ENCODE measurements at regions not wholly inside any gene's neighbourhood (a gene's known extent, or its start where the extent isn't known, plus 50 kb on each side); places are given as distances from the start of the nearest gene placed in this dataset.

GRCh38 chr2:120955427-120955826, 219.8 kb downstream of the GLI2 start:
- TF ChIP-seq, protein P1, sequence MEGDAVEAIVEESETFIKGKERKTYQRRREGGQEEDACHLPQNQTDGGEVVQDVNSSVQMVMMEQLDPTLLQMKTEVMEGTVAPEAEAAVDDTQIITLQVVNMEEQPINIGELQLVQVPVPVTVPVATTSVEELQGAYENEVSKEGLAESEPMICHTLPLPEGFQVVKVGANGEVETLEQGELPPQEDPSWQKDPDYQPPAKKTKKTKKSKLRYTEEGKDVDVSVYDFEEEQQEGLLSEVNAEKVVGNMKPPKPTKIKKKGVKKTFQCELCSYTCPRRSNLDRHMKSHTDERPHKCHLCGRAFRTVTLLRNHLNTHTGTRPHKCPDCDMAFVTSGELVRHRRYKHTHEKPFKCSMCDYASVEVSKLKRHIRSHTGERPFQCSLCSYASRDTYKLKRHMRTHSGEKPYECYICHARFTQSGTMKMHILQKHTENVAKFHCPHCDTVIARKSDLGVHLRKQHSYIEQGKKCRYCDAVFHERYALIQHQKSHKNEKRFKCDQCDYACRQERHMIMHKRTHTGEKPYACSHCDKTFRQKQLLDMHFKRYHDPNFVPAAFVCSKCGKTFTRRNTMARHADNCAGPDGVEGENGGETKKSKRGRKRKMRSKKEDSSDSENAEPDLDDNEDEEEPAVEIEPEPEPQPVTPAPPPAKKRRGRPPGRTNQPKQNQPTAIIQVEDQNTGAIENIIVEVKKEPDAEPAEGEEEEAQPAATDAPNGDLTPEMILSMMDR (IDR thresholded peaks at IDR 0.05; ENCODE audit: control extremely low read depth, extremely low read depth, low read depth, missing control alignments): no peak
- ChIA-PET POLR2A (no interaction called here), CTCF (no interaction called here)
- DNase-seq (ENCODE audit: extremely low spot score): no peak

- TF ChIP-seq, protein P1 (IDR thresholded peaks at IDR 0.05; ENCODE audit: control extremely low read depth, extremely low read depth, low read depth, missing control alignments): no peak
- DNase-seq (ENCODE audit: extremely low spot score): no peak
- CTCF ChIA-PET: no interaction called here
- POLR2A ChIA-PET: no interaction called here
Measured at GRCh38 chr2:120956486-120957156, 221.0 kb downstream of the GLI2 start.

- no peak for DNase-seq (ENCODE audit: extremely low spot score)
- TF ChIP-seq, protein P1 (IDR thresholded peaks at IDR 0.05; ENCODE audit: control extremely low read depth, extremely low read depth, low read depth, missing control alignments): no peak
- ChIA-PET CTCF (no interaction called here), POLR2A (no interaction called here)
Measured at GRCh38 chr2:120957905-120958304, 222.2 kb downstream of the GLI2 start.

- CTCF ChIA-PET: interaction anchor here (1.4 kb wide), 1 partner anchor 11 kb away, joined by 3 read pairs; no protein-coding TSS in a partner anchor
- POLR2A ChIA-PET: no interaction called here
- DNase-seq (ENCODE audit: extremely low spot score): no peak
- TF ChIP-seq, protein P1 (IDR thresholded peaks at IDR 0.05; ENCODE audit: control extremely low read depth, extremely low read depth, low read depth, missing control alignments): no peak
Measured at GRCh38 chr2:120958623-120959366, 223.1 kb downstream of the GLI2 start.

GRCh38 chr2:120959426-120959825, 223.8 kb downstream of the GLI2 start:
- DNase-seq (ENCODE audit: extremely low spot score): no peak
- TF ChIP-seq, protein P1 (IDR thresholded peaks at IDR 0.05; ENCODE audit: control extremely low read depth, extremely low read depth, low read depth, missing control alignments): no peak
- ChIA-PET POLR2A (no interaction called here), CTCF (interaction anchor here (1.4 kb wide), 1 partner anchor 11 kb away, joined by 3 read pairs; no protein-coding TSS in a partner anchor)

DNA sequence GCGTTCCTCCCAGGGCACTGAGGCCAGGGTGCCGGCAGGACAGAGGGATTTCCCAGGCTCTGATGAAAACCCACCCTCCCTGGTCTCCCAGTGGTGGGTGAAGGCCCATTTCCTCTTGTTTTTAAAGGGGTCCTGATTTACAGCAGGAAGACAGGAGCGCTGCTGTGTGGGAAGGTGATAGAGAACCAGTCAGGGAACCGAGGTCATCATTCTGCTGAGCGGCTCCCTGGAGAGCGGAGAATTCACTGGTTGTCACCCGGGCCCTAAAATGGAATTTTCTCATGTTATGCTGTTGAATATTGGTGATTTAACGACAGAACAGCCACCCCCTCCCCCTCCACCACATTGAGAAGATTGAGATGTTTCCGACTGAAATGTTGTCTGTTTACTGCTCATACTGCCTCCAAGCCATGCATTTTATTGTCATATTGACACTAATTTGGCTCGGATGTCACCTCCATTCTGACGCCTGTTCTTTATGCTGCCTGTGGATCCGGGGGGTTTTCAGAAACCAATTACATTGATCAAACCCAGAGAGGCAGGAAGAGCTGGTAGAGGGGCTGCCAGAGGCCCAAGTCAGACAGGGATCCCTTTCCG, 225.2 kb downstream of the GLI2 start:
- ChIA-PET CTCF (interaction anchor here (0.9 kb wide), 1 partner anchor 396 kb away, joined by 3 read pairs; no protein-coding TSS in a partner anchor), POLR2A (no interaction called here)
- TF ChIP-seq, protein P1 (IDR thresholded peaks at IDR 0.05; ENCODE audit: control extremely low read depth, extremely low read depth, low read depth, missing control alignments): no peak
- no peak for DNase-seq (ENCODE audit: extremely low spot score)
